GM21825 (cell line): ENCODE measurements at regions not wholly inside any gene's neighbourhood (a gene's known extent, or its start where the extent isn't known, plus 50 kb on each side); places are given as distances from the start of the nearest gene placed in this dataset.

Experiments used
- ATAC-seq: cut with Tn5 transposase; IDR thresholded peaks from one replicate; pipeline ENCODE4 v1.9.1; 2021; ENCODE audit warnings: mild to moderate bottlenecking, moderate library complexity; ENCODE audit not compliant: unreplicated experiment

- ATAC-seq = no peak
These were observed 88.2 kb downstream of the TMA16 start for GRCh38 chr4:163582703-163583102.

- ATAC-seq = peak; percentile 48
These were observed 93.4 kb downstream of the TMA16 start for GRCh38 chr4:163587867-163588266.

- ATAC-seq = no peak
These were observed 94.0 kb downstream of the TMA16 start for GRCh38 chr4:163588532-163588931.

- peak; percentile 33 for ATAC-seq
These were observed 95.6 kb downstream of the TMA16 start for GRCh38 chr4:163590103-163590502.

- ATAC-seq = no peak
These were observed 96.3 kb downstream of the TMA16 start for GRCh38 chr4:163590619-163591264.

GRCh38 chr4:163591614-163592020 lies 97.1 kb downstream of the TMA16 start:
- peak; percentile 87 for ATAC-seq

- no peak for ATAC-seq
These were observed 97.7 kb downstream of the TMA16 start for GRCh38 chr4:163592212-163592611.

GRCh38 chr4:163595580-163595979 lies 101.1 kb downstream of the TMA16 start:
- ATAC-seq = no peak

- peak; percentile 61 for ATAC-seq
These were observed 103.5 kb downstream of the TMA16 start for GRCh38 chr4:163598028-163598427.

- no peak for ATAC-seq
These were observed 104.0 kb downstream of the TMA16 start for GRCh38 chr4:163598489-163598888.

- ATAC-seq = no peak
These were observed 106.2 kb downstream of the TMA16 start for GRCh38 chr4:163600727-163601126.

GRCh38 chr4:163603257-163603656 lies 108.8 kb downstream of the TMA16 start:
- no peak for ATAC-seq

GRCh38 chr4:163606896-163607691 lies 112.6 kb downstream of the TMA16 start:
- no peak for ATAC-seq

- ATAC-seq = no peak
These were observed 114.5 kb downstream of the TMA16 start for GRCh38 chr4:163609019-163609418.

- ATAC-seq = no peak
These were observed 116.2 kb downstream of the TMA16 start for GRCh38 chr4:163610648-163611047.

- ATAC-seq = no peak
These were observed 116.7 kb downstream of the TMA16 start for GRCh38 chr4:163611182-163611581.

GRCh38 chr4:163611784-163612445 lies 117.4 kb downstream of the TMA16 start:
- peak; percentile 63 for ATAC-seq

- ATAC-seq = no peak
These were observed 118.3 kb downstream of the TMA16 start for GRCh38 chr4:163612762-163613161.

- ATAC-seq = no peak
These were observed 118.9 kb downstream of the TMA16 start for GRCh38 chr4:163613383-163613782.

- ATAC-seq = no peak
These were observed 120.4 kb downstream of the TMA16 start for GRCh38 chr4:163614866-163615265.

- ATAC-seq = no peak
These were observed 124.4 kb downstream of the TMA16 start for GRCh38 chr4:163618845-163619244.

GRCh38 chr4:163620738-163621137 lies 126.2 kb downstream of the TMA16 start:
- no peak for ATAC-seq
